Esophagus squamous epithelium (tissue), 4 donors: ENCODE measurements at regions not wholly inside any gene's neighbourhood (a gene's known extent, or its start where the extent isn't known, plus 50 kb on each side); places are given as distances from the start of the nearest gene placed in this dataset.

Experiments
- CTCF ChIP-seq, 6 experiments: fragments of 450-650 bp in 4 of 6; fragments of 200-600 bp in 2 of 6; sonication (generic) in 2 of 6; IDR thresholded peaks; one replicate each; pipeline ENCODE4 v1.5.1; 2016 to 2019; ENCODE audit warnings: antibody characterized with exemption in 6 of 6, mild to moderate bottlenecking in 4 of 6, moderate library complexity in 4 of 6
- POLR2A ChIP-seq, 4 donors: fragments of 450-650 bp; IDR thresholded peaks; one replicate each; pipeline ENCODE4 v1.6.1; 2017; ENCODE audit warnings: antibody characterized with exemption in 4 of 4, mild to moderate bottlenecking in 4 of 4, moderate library complexity in 3 of 4

- TF ChIP-seq CTCF (IDR thresholded peaks at IDR 0.05) (no peak), POLR2A (IDR thresholded peaks at IDR 0.05) (no peak)
Observed at GRCh38 chr2:76323381-76323780, 612.7 kb upstream of the GCFC2 start.
